ENCODE measurements at regions not wholly inside any gene's neighbourhood (a gene's known extent, or its start where the extent isn't known, plus 50 kb on each side); places are given as distances from the start of the nearest gene placed in this dataset.

DNA sequence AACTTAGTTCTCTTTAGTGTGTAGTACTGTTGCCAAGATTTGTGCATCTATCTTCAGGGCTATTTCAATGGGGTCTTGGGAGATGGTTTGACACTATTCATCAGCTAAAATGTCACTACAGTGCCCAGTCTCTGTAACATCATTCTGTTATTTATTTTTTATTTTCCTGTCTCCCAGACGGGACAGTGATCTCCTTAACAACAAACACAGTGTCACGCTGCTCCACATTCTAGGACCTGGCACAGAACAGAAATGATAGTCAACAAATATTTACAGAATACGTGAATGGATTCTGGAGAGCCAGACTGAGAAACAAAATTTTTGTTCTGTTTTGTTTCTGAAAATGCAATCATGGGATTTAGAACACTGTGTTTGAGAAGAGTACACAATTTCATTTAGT is 937.7 kb upstream of the LRRN3 start:
- TF ChIP-seq GATA3 (IDR thresholded peaks at IDR 0.05; ENCODE audit: low read depth, low read length) (no peak), GATA2 (IDR thresholded peaks at IDR 0.05; ENCODE audit: low read depth, low read length) (no peak)

GRCh38 chr7:110156511-110156910 is 934.4 kb upstream of the LRRN3 start:
- TF ChIP-seq GATA3 (IDR thresholded peaks at IDR 0.05; ENCODE audit: low read depth, low read length) = no peak
- no peak for TF ChIP-seq GATA2 (IDR thresholded peaks at IDR 0.05; ENCODE audit: low read depth, low read length)

GRCh38 chr7:110157631-110158362 is 933.1 kb upstream of the LRRN3 start:
- TF ChIP-seq GATA2 (IDR thresholded peaks at IDR 0.05; ENCODE audit: low read depth, low read length) (no peak), GATA3 (IDR thresholded peaks at IDR 0.05; ENCODE audit: low read depth, low read length) (no peak)

DNA sequence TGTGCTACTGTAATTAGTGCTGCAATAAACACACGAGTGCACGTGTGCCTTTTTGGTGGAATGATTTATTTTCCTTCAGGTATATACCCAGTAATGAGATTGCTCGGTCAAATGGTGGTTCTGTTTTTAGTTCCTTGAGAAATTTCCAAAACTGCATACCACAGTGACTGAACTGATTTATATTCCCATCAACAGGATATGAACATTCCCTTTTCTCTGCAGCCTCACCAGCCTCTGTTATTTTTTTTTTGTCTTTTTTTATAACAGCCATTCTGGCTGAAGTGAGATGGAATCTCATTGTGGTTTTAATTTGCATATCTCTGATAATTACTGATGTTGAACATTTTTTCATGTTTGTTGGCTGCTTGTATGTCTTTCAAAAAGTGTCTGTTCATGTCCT is 922.9 kb upstream of the LRRN3 start:
- TF ChIP-seq GATA2 (IDR thresholded peaks at IDR 0.05; ENCODE audit: low read depth, low read length) (no peak), GATA3 (IDR thresholded peaks at IDR 0.05; ENCODE audit: low read depth, low read length) (no peak)

DNA sequence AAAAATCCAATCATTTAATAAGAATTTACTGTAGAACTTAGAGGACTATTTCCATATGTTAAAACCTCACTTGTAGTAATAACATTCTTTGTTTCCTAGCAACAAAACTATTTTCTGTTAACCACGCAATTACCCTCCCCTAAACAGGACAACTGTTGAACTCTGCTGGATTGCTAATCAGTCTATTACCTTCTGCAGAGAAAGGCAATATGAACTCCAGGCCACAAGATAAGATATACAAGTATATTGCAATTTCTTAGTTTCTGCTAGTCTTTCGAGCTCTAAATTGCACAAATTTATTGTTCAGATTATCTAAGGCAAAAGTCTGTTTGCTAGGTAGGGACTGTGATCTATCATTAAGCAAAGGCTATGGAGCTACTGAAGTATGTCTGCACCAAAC is 920.1 kb upstream of the LRRN3 start:
- TF ChIP-seq GATA3 (IDR thresholded peaks at IDR 0.05; ENCODE audit: low read depth, low read length) (no peak), GATA2 (IDR thresholded peaks at IDR 0.05; ENCODE audit: low read depth, low read length) (no peak)

- TF ChIP-seq GATA2 (IDR thresholded peaks at IDR 0.05; ENCODE audit: low read depth, low read length) (no peak), GATA3 (IDR thresholded peaks at IDR 0.05; ENCODE audit: low read depth, low read length) (no peak)
Measured at GRCh38 chr7:110177463-110177862, 913.5 kb upstream of the LRRN3 start.

DNA sequence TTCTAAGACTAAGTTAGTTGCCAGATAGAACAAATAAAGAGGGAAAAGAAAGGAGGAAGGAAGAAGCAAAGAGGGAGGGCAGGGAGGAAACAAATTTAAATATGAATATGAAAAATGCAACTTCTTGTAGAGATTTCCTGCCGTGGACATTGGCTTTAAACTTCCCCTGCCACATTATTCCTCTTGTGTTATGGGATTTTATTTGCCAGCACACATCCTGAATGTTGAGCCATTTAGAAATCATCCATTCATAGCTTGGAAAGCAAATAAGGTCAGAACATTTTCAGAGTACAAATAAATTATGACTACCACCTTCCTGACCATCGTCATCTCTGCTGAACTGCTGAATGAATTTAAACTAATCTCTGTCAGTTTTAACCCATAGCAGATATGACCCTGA is 911.9 kb upstream of the LRRN3 start:
- TF ChIP-seq GATA3 (IDR thresholded peaks at IDR 0.05; ENCODE audit: low read depth, low read length) (no peak), GATA2 (IDR thresholded peaks at IDR 0.05; ENCODE audit: low read depth, low read length) (no peak)

DNA sequence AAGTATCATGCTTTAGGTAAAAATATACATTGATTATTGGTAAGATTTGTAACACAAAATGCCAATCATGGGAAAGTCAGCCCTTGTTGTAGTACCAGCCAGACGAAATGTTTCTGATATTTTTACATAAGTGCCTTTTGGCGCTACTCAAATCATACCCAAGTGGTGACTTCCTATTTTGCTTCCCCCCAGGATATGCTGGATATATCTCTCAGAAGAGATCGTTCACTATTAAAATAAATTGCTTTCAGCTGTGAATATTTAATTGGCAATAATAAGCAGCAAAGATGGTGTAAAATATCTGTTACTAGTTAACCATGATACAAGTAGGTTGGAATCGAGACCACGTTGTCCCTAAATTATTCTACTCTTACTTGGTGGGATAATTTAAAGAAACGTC is 909.2 kb upstream of the LRRN3 start:
- TF ChIP-seq GATA2 (IDR thresholded peaks at IDR 0.05; ENCODE audit: low read depth, low read length) (no peak), GATA3 (IDR thresholded peaks at IDR 0.05; ENCODE audit: low read depth, low read length) (no peak)

DNA sequence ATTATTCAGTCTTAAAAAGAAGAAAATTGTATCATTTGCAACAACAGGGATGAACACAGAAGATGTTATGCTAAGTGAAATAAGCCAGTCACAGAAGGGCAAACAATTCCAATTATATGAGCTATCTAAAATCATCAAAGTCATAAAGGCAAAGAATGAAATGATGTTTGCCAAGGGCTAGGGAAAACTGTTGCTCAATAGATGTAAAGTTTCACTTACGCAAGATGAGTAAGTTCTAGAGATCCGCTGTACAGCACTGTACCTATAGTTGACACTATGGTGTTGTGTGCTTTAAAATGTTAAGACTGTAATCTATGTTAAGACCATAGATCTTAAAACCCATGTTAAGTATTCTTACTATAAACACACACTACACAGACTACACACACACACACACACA is 904.6 kb upstream of the LRRN3 start:
- TF ChIP-seq GATA2 (IDR thresholded peaks at IDR 0.05; ENCODE audit: low read depth, low read length) = no peak
- no peak for TF ChIP-seq GATA3 (IDR thresholded peaks at IDR 0.05; ENCODE audit: low read depth, low read length)

GRCh38 chr7:110187877-110188554 is 902.9 kb upstream of the LRRN3 start:
- TF ChIP-seq GATA3 (IDR thresholded peaks at IDR 0.05; ENCODE audit: low read depth, low read length) (no peak), GATA2 (IDR thresholded peaks at IDR 0.05; ENCODE audit: low read depth, low read length) (no peak)

DNA sequence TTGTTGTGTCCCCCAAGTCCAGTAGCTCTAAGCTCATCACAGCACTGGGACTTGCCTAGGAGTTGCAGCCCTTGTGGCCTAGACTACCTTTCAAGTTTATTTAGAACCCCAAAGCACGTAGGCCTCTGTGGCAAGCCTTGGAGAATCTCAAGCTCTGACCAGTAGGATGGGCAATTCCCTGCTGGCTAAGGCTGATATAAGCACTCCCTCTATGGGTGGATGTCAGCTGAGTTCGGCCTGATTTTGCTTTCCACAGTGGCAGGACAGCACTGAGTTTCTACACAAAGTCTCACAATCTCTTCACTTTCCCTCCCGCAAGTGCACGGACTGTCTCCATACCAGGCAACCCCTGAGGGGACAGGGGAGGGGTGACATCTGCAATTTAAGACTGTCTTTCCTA is 886.4 kb upstream of the LRRN3 start:
- TF ChIP-seq GATA3 (IDR thresholded peaks at IDR 0.05; ENCODE audit: low read depth, low read length) (no peak), GATA2 (IDR thresholded peaks at IDR 0.05; ENCODE audit: low read depth, low read length) (no peak)

GRCh38 chr7:110205899-110206298 is 885.0 kb upstream of the LRRN3 start:
- TF ChIP-seq GATA3 (IDR thresholded peaks at IDR 0.05; ENCODE audit: low read depth, low read length) = no peak

GRCh38 chr7:110209884-110210283 is 881.0 kb upstream of the LRRN3 start:
- TF ChIP-seq GATA2 (IDR thresholded peaks at IDR 0.05; ENCODE audit: low read depth, low read length) (no peak), GATA3 (IDR thresholded peaks at IDR 0.05; ENCODE audit: low read depth, low read length) (no peak)

GRCh38 chr7:110210941-110211608 is 879.9 kb upstream of the LRRN3 start:
- TF ChIP-seq GATA3 (IDR thresholded peaks at IDR 0.05; ENCODE audit: low read depth, low read length) = no peak

GRCh38 chr7:110224643-110225042 is 866.3 kb upstream of the LRRN3 start:
- TF ChIP-seq GATA2 (IDR thresholded peaks at IDR 0.05; ENCODE audit: low read depth, low read length) = peak; percentile 83
- peak; percentile 23; the same call in 1 of the 2 replicates for TF ChIP-seq GATA3 (IDR thresholded peaks at IDR 0.05; ENCODE audit: low read depth, low read length)

All from SH-SY5Y (cell line).